ENCODE measurements at regions not wholly inside any gene's neighbourhood (a gene's known extent, or its start where the extent isn't known, plus 50 kb on each side); places are given as distances from the start of the nearest gene placed in this dataset.

- Histone ChIP-seq H3K4me1 (ENCODE audit: control insufficient read depth in 5 of 5, insufficient read depth in 5 of 5, low read length in 5 of 5) (peaks cover 0 to 3% (median 0%) of the 10 kb centered on the region in 5 donors), H3K4me3 (no peak overlapping the region), H3K27ac (ENCODE audit: low read depth in 1 of 2, low read length in 1 of 2) (no peak overlapping the region), H3K36me3 (ENCODE audit: control insufficient read depth in 4 of 4, insufficient read depth in 4 of 4, low read length in 4 of 4) (no peaks in the 10 kb centered on the region), H3K9me3 (ENCODE audit: control insufficient read depth in 4 of 4, insufficient read depth in 3 of 4, low read length in 3 of 4) (no peaks in the 10 kb centered on the region), H3K9ac (ENCODE audit: insufficient read depth in 1 of 2, low read length in 2 of 2) (no peak overlapping the region), H3K27me3 (ENCODE audit: control insufficient read depth in 3 of 3, insufficient read depth in 3 of 3, low read length in 2 of 3) (no peaks in the 10 kb centered on the region)
- ATAC-seq (ENCODE audit: insufficient read depth, low FRiP score) (no peak), DNase-seq (no peak)
- no peak for TF ChIP-seq CTCF (IDR thresholded peaks at IDR 0.05; ENCODE audit: control extremely low read depth, extremely low read depth)
These were observed 56.8 kb downstream of the MPP7 start for GRCh38 chr10:28246023-28246422.

DNA sequence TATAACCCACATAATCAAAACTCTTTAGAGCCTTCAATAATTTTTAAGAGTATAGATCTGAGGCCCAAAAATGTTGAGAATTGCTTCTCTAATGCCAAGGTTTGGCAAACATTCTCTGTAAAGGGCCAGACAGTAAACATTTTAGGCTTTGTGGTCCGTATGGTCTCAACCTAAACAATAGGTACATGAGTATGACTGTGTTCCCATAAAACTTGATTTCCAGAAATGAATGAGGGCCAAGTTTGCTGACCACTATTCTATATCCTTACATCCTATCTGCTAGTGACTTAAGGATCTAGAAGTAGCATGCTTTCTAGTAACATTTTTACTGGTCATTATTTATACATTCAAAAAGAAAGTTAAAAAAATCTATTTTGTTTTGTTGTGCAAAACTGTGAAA, 58.9 kb downstream of the MPP7 start:
- no peaks in the 10 kb centered on the region for H3K36me3 ChIP-seq (ENCODE audit: control insufficient read depth in 4 of 4, insufficient read depth in 4 of 4, low read length in 4 of 4)
- ATAC-seq (ENCODE audit: insufficient read depth, low FRiP score) (no peak), DNase-seq (no peak)
- H3K4me3 ChIP-seq: no peak overlapping the region
- H3K9ac ChIP-seq (ENCODE audit: insufficient read depth in 1 of 2, low read length in 2 of 2): no peak overlapping the region
- TF ChIP-seq CTCF (IDR thresholded peaks at IDR 0.05; ENCODE audit: control extremely low read depth, extremely low read depth): no peak
- H3K27me3 ChIP-seq (ENCODE audit: control insufficient read depth in 3 of 3, insufficient read depth in 3 of 3, low read length in 2 of 3): no peaks in the 10 kb centered on the region
- WGBS, 2 donors: 76 to 81% methylated on average over 1 of the region's 1 CpG
- H3K9me3 ChIP-seq (ENCODE audit: control insufficient read depth in 4 of 4, insufficient read depth in 3 of 4, low read length in 3 of 4): no peaks in the 10 kb centered on the region
- H3K27ac ChIP-seq (ENCODE audit: low read depth in 1 of 2, low read length in 1 of 2): no peak overlapping the region
- H3K4me1 ChIP-seq (ENCODE audit: control insufficient read depth in 5 of 5, insufficient read depth in 5 of 5, low read length in 5 of 5): peaks cover 0 to 3% (median 0%) of the 10 kb centered on the region in 5 donors

- peak in 2 of 3 donors; percentile 11 to 37 for DNase-seq
- Histone ChIP-seq H3K9ac (ENCODE audit: insufficient read depth in 1 of 2, low read length in 2 of 2) (no peak overlapping the region), H3K4me3 (no peak overlapping the region), H3K27ac (ENCODE audit: low read depth in 1 of 2, low read length in 1 of 2) (no peak overlapping the region), H3K27me3 (ENCODE audit: control insufficient read depth in 3 of 3, insufficient read depth in 3 of 3, low read length in 2 of 3) (no peaks in the 10 kb centered on the region), H3K4me1 (ENCODE audit: control insufficient read depth in 5 of 5, insufficient read depth in 5 of 5, low read length in 5 of 5) (peaks cover 0 to 3% (median 0%) of the 10 kb centered on the region in 5 donors), H3K36me3 (ENCODE audit: control insufficient read depth in 4 of 4, insufficient read depth in 4 of 4, low read length in 4 of 4) (no peaks in the 10 kb centered on the region), H3K9me3 (ENCODE audit: control insufficient read depth in 4 of 4, insufficient read depth in 3 of 4, low read length in 3 of 4) (no peaks in the 10 kb centered on the region)
- whole genome bisulfite sequencing, 2 donors: 18 to 33% methylated on average over 1 of the region's 1 CpG
- no peak for ATAC-seq (ENCODE audit: insufficient read depth, low FRiP score)
- TF ChIP-seq CTCF (IDR thresholded peaks at IDR 0.05; ENCODE audit: control extremely low read depth, extremely low read depth): no peak
These were observed 60.2 kb downstream of the MPP7 start for GRCh38 chr10:28242555-28243204.

Data from lung (tissue), 11 donors.